ENCODE measurements at regions not wholly inside any gene's neighbourhood (a gene's known extent, or its start where the extent isn't known, plus 50 kb on each side); places are given as distances from the start of the nearest gene placed in this dataset.

DNA sequence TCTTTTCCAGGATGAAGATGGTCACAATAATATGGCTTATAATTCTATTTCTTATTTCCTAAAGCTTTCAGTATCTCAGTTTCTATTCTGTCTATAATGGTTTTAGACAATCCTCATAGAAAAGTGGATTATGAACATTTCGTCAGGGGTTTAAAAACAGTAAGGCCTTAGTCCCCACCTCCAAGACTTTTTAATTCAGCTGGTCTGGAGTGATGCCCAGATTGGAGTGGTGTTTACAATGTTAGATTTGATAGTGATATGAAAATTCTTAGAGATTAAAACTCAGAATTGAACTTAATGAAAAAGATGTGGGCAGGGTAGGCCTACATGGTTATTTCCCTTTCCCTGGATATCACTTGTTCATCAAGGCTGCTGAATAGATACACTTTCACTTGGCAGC lies 1238.3 kb downstream of the SORCS3 start:
- no peak overlapping the region for H3K27ac ChIP-seq (ENCODE audit: low read depth in 1 of 2, low read length in 1 of 2)
- no peaks in the 10 kb centered on the region for H3K36me3 ChIP-seq (ENCODE audit: control insufficient read depth in 4 of 4, insufficient read depth in 4 of 4, low read length in 4 of 4)
- 64 to 66% methylated on average over 1 of the region's 1 CpG for WGBS, 2 donors
- H3K9me3 ChIP-seq (ENCODE audit: control insufficient read depth in 4 of 4, insufficient read depth in 3 of 4, low read length in 3 of 4), result no peaks in the 10 kb centered on the region
- TF ChIP-seq, protein P1, sequence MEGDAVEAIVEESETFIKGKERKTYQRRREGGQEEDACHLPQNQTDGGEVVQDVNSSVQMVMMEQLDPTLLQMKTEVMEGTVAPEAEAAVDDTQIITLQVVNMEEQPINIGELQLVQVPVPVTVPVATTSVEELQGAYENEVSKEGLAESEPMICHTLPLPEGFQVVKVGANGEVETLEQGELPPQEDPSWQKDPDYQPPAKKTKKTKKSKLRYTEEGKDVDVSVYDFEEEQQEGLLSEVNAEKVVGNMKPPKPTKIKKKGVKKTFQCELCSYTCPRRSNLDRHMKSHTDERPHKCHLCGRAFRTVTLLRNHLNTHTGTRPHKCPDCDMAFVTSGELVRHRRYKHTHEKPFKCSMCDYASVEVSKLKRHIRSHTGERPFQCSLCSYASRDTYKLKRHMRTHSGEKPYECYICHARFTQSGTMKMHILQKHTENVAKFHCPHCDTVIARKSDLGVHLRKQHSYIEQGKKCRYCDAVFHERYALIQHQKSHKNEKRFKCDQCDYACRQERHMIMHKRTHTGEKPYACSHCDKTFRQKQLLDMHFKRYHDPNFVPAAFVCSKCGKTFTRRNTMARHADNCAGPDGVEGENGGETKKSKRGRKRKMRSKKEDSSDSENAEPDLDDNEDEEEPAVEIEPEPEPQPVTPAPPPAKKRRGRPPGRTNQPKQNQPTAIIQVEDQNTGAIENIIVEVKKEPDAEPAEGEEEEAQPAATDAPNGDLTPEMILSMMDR (IDR thresholded peaks at IDR 0.05; ENCODE audit: control extremely low read depth, extremely low read depth), result no peak
- H3K9ac ChIP-seq (ENCODE audit: insufficient read depth in 1 of 2, low read length in 2 of 2), result no peak overlapping the region
- DNase-seq (peak; percentile 6 to 71 (median 16)), ATAC-seq (ENCODE audit: insufficient read depth, low FRiP score) (no peak)
- H3K4me1 ChIP-seq (ENCODE audit: control insufficient read depth in 5 of 5, insufficient read depth in 5 of 5, low read length in 5 of 5), result no peaks in the 10 kb centered on the region
- no peak overlapping the region for H3K4me3 ChIP-seq
- H3K27me3 ChIP-seq (ENCODE audit: control insufficient read depth in 3 of 3, insufficient read depth in 3 of 3, low read length in 2 of 3), result no peaks in the 10 kb centered on the region

- no peak overlapping the region for H3K27ac ChIP-seq (ENCODE audit: low read depth in 1 of 2, low read length in 1 of 2)
- H3K4me1 ChIP-seq (ENCODE audit: control insufficient read depth in 5 of 5, insufficient read depth in 5 of 5, low read length in 5 of 5), result no peaks in the 10 kb centered on the region
- peaks cover 0 to 2% (median 0%) of the 10 kb centered on the region in 4 donors for H3K9me3 ChIP-seq (ENCODE audit: control insufficient read depth in 4 of 4, insufficient read depth in 3 of 4, low read length in 3 of 4)
- ATAC-seq (ENCODE audit: insufficient read depth, low FRiP score) (no peak), DNase-seq (no peak)
- no peaks in the 10 kb centered on the region for H3K36me3 ChIP-seq (ENCODE audit: control insufficient read depth in 4 of 4, insufficient read depth in 4 of 4, low read length in 4 of 4)
- H3K4me3 ChIP-seq, result no peak overlapping the region
- 68 to 81% methylated on average over 2 of the region's 2 CpGs for WGBS, 2 donors
- TF ChIP-seq, protein P1 (IDR thresholded peaks at IDR 0.05; ENCODE audit: control extremely low read depth, extremely low read depth), result no peak
- no peaks in the 10 kb centered on the region for H3K27me3 ChIP-seq (ENCODE audit: control insufficient read depth in 3 of 3, insufficient read depth in 3 of 3, low read length in 2 of 3)
- no peak overlapping the region for H3K9ac ChIP-seq (ENCODE audit: insufficient read depth in 1 of 2, low read length in 2 of 2)
These were observed 1234.0 kb downstream of the SORCS3 start for GRCh38 chr10:105875050-105875449.

GRCh38 chr10:105872665-105873064 lies 1231.6 kb downstream of the SORCS3 start:
- DNase-seq (no peak), ATAC-seq (ENCODE audit: insufficient read depth, low FRiP score) (no peak)
- TF ChIP-seq, protein P1 (IDR thresholded peaks at IDR 0.05; ENCODE audit: control extremely low read depth, extremely low read depth), result no peak
- H3K4me3 ChIP-seq, result no peak overlapping the region
- no peaks in the 10 kb centered on the region for H3K27me3 ChIP-seq (ENCODE audit: control insufficient read depth in 3 of 3, insufficient read depth in 3 of 3, low read length in 2 of 3)
- 65 to 68% methylated on average over 4 of the region's 4 CpGs for WGBS, 2 donors
- peaks cover 0 to 2% (median 0%) of the 10 kb centered on the region in 4 donors for H3K9me3 ChIP-seq (ENCODE audit: control insufficient read depth in 4 of 4, insufficient read depth in 3 of 4, low read length in 3 of 4)
- H3K27ac ChIP-seq (ENCODE audit: low read depth in 1 of 2, low read length in 1 of 2), result no peak overlapping the region
- no peak overlapping the region for H3K9ac ChIP-seq (ENCODE audit: insufficient read depth in 1 of 2, low read length in 2 of 2)
- H3K4me1 ChIP-seq (ENCODE audit: control insufficient read depth in 5 of 5, insufficient read depth in 5 of 5, low read length in 5 of 5), result peaks cover 0 to 2% (median 0%) of the 10 kb centered on the region in 5 donors
- no peaks in the 10 kb centered on the region for H3K36me3 ChIP-seq (ENCODE audit: control insufficient read depth in 4 of 4, insufficient read depth in 4 of 4, low read length in 4 of 4)

GRCh38 chr10:105868935-105869334 lies 1227.8 kb downstream of the SORCS3 start:
- Histone ChIP-seq H3K9ac (ENCODE audit: insufficient read depth in 1 of 2, low read length in 2 of 2) (no peak overlapping the region), H3K4me3 (no peak overlapping the region), H3K9me3 (ENCODE audit: control insufficient read depth in 4 of 4, insufficient read depth in 3 of 4, low read length in 3 of 4) (peaks cover 0 to 2% (median 0%) of the 10 kb centered on the region in 4 donors), H3K36me3 (ENCODE audit: control insufficient read depth in 4 of 4, insufficient read depth in 4 of 4, low read length in 4 of 4) (no peaks in the 10 kb centered on the region), H3K4me1 (ENCODE audit: control insufficient read depth in 5 of 5, insufficient read depth in 5 of 5, low read length in 5 of 5) (peaks cover 0 to 2% (median 0%) of the 10 kb centered on the region in 5 donors), H3K27ac (ENCODE audit: low read depth in 1 of 2, low read length in 1 of 2) (no peak overlapping the region), H3K27me3 (ENCODE audit: control insufficient read depth in 3 of 3, insufficient read depth in 3 of 3, low read length in 2 of 3) (peaks cover 0 to 2% (median 0%) of the 10 kb centered on the region in 3 donors)
- peak in 1 of 3 donors; percentile 28 for DNase-seq
- TF ChIP-seq, protein P1 (IDR thresholded peaks at IDR 0.05; ENCODE audit: control extremely low read depth, extremely low read depth), result no peak
- no peak for ATAC-seq (ENCODE audit: insufficient read depth, low FRiP score)
- 38 to 72% methylated on average over 1 of the region's 1 CpG for WGBS, 2 donors

Data from lung (tissue), 11 donors.